Right renal pelvis (tissue), 4 donors: ENCODE measurements at regions not wholly inside any gene's neighbourhood (a gene's known extent, or its start where the extent isn't known, plus 50 kb on each side); places are given as distances from the start of the nearest gene placed in this dataset.
A peak's percentile ranks its signal among the peaks of the same experiment; 100 is the strongest.

ENCODE experiments used
- DNase-seq, 4 donors: peaks; one replicate each; pipeline ENCODE4 v3.0.0-alpha.2; 2013; ENCODE audit warnings: low read depth in 4 of 4, low spot score in 3 of 4, missing footprints in 1 of 4

DNA sequence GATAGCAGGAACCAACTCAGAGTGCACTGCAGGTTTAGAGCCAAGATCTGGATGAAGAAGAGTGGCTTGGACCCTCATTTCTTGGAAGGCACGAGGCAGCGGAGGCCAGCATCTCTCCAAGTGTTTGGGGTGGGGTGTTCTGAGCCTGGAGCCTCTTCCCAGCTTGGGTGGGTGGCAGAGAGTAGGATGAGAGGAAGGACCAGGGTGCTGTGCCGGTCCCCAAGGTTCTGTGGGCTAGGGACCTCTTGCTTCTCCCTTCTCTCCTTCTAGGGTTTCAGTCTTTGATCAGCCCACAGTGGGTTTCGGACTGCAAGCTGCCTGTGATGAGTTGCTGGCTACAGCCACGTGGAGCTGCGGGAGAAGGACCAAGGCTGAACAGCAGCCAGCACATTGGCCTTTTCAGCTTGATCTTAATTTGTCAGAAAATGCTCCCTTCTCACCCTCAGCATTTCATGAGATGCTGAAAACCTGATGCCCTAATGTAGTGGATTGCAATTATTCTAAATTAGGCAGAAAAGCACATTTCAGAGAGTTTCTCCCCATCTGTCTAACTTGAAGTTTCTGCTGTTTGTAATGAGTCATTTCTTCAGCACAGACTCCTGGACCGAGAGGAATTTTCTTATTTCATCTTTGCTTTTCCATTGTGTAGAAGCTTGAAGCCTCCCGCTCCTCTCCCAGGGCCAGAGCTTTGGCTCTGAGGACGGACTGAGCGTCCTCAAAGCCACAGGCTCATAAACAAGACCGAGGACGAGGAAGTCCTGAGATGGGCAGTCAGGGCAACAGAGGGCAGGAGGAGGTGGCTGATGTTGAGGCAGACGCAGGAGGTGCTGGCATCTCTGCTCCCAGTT lies 99.1 kb upstream of the HDAC4 start:
- DNase-seq = no peak

DNA sequence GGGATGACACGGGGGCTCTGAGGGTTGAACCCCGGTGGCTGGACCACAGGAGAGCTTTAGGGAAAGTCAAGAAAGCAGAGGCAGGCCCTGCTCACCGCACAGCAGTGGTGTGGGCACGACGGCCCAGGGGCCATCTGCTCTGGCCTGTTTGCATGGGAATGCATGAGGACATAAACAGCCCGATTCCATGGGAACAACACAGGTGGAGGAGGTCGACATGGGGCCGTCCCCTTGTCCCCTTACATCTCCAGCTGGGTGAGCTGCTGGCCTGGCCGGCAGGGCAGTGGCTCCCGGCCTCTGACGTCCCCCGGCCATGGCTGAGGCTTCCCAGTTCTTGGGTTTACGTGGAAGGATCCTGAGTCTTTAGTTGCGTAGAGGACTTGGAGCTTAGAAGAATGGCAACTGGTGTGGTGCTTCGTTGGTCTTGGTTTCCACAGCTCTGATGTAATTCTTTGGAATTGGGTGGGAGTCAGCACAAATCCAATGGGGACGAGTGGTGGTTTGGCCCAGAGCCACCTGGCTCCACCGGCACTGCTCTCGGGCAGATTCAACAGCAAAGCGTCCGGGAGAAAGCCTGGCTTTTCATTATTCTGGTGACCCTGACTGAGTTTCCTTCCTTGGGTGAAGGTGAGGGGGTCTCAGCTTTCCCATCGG lies 98.3 kb upstream of the HDAC4 start:
- DNase-seq = no peak

DNA sequence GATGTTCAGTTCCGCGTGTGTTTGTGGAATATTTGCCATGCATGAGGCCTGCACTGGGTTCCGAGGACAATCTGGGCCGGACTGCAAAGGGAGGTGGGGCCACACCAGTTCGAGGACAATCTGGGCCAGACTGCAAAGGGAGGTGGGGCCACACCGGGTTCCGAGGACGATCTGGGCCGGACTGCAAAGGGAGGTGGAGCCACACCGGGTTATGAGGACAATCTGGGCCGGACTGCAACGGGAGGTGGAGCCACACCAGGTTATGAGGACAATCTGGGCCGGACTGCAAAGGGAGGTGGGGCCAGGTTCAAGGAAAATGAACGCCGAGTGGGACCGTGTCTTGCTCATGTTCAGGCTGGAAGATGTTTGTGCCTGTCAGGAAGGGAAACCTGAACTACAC lies 97.8 kb upstream of the HDAC4 start:
- DNase-seq = no peak

DNA sequence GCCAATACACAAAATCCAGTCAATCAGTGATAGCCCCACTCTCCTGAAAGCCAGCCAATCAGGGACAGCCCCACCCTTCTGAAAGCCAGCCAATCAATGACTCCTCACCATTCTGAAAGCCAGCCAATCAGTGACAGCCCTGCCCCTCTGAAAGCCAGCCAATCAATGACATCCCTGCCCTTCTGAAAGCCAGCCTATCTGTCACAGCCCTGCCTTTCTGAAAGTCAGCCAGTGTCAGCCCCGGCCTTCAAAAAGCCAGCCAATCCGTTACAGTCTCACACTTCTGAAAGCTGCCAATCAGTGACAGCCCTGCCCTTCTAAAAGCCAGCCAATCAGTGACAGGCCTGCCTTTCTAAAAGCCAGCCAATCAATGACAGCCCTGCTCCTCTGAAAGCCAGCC lies 95.9 kb upstream of the HDAC4 start:
- DNase-seq = no peak

DNA sequence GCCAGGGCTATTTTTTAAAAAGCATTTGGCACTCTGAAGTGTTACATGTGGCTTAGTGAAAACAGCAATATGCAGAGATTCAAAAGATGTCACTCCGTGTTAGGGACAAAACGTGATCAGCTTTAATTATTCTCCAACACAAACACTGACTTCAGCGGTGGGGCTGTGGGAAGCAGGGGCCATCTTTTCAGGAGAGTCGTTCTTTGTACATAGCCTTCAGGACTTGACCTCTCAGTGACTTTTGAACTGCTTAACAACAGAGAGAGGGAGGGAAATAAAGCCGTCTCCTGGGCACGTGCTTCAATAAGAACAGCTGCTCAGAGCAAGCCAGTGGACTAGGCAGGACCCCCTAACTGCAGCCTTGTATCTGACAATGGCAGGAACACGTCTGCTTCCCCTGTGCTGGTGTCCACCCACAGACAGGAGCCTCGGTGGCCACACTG lies 95.0 kb upstream of the HDAC4 start:
- peak in 3 of 4 donors; percentile 21 to 23 (median 22) for DNase-seq

DNA sequence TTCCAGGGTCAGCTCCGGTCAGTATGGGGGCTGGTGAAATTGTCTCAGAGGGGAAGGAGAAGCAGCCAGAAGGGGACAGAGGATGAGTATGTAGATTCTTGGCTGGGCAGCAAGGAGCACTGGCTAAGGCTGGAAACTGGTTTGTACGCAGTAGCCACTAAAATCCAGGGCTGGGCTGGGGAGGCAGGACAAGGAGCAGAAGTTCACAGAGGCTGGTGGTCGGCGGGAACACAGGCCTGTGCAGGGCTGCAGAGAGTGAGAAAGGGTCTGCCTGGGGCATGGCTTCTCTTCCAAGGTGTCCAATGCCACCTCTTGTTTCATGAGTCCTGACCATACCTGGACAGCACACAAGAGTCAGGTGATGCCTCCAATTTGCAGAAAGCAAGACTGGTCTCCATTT lies 94.4 kb upstream of the HDAC4 start:
- DNase-seq = no peak

DNA sequence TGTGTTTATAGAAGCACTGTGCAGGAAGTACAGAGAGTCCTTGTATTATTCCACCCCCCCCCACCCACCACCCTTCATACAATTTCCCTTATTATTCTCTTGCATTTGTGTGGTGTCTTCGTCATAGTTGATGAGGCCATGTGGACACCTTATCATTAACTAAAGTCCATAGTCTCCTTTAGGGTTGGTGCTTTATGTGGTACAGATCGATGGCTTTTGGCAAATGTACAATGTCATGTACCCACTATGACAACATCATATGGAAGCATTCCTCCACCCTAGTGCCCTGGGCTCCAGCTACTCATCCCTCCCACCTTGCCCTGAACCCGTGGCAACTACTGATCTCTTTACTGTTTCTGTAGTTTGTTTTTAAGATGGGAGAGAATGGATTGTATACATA lies 93.8 kb upstream of the HDAC4 start:
- no peak for DNase-seq

DNA sequence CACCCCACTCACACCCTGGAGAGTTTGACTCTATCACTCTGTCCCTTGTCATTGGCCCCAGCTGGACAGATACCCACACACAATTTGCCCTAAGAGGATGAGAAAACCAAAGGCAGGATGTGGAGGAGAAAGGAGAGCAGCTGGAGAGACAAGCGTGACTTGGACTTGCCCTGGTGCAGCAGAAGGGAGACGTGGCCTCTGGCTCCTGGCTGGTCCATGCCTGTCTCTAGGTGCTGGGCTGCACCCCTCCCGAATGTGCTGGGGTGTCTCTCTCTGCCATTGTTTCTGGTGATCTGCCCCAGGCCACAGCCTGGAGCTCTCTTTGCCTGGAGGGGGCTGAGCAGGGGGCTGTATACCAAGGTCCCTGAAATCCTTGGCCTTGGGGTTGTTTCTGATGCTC lies 88.7 kb upstream of the HDAC4 start:
- no peak for DNase-seq

DNA sequence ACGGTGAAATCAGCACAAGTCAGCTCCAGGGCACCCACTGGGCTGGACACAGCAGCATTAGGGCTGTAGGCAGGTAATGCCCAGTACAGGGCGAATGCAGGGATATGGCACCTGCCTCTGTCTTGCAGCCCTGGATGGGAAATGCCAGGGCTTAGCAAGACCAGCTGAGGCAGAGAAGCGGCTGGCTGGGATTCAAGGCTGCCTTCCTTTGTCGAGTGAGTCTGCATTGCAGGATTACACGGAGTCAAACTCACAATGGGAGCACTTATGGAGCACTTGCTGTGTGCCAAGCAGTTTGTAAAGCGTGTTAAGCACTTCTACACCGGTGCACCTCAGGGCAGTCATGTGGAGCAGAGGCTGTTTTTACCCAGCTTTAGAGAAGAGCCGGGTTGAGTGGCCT lies 87.3 kb upstream of the HDAC4 start:
- DNase-seq = no peak

DNA sequence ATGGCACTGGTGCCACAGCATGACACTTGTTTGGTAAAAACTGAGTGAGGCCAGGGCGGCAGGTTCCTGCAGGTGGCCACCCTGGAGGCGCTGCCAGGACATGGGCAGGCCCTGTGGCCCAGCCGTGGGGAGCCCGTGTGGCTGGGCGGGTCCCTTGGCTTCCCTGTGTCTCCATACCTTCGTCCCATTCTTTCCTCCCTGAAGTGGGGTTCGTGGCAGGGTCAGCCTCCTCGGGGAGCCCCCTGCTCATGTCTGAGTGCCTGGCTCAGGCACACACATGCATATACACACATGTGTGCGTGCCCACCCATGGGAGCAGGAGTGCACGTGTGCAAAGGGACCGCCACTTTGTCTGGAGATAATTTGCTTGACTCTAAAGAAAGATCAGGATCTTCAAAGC lies 86.5 kb upstream of the HDAC4 start:
- no peak for DNase-seq

DNA sequence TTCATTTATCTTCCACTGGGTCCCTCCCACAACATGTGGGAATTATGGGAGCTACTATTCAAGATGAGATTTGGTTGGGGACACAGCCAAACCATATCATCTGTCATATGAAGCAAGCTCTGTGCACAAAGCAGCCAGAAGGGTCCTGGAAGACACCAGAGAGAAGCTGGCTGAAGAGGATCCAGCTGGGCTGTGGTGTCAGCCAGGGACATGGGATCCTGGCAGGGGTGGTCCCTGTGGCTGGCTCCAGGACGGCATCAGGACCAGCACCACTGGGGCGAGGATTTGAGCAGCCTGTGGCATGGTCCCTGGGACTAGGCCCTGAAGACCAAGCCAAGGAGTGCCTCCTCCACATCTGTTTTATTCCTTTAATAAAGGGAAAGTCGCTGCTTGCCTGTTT lies 84.8 kb upstream of the HDAC4 start:
- DNase-seq = no peak

DNA sequence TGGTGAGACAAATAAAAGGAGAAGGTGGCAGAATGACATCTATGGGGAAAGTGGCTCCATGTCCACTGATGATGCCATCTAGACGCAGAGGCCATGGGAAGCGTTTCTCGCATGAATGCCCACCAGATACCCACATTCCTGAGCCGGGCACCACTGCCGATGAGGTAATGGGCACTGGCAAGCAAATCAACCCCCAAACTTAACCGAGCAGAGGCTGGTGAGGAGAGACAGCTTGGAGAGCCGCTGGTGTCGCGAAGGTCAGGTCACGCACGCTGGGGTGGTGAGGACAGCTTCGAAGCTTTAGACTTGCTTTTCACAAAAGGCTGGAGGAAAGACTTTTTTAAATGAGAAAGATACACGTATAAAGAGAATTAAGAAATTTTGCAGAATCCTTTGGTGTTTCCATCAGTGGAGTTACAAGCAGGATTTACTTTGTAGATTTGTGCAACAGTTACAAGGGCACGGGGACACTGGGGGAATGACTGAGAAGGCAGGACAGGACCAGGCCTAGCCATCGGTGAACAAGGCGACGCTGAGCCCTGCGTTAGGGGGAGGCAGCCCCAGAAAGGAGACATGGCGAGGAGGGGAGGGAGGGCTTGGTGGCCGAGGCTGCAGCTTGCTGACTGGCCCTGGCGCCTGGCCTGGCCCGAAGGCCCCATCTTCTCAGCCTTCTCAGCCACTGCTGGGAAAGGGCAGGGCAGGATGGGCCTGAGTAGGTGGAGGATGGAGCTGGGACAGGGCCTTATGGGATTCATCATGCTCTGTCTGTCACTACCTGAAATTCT lies 83.9 kb upstream of the HDAC4 start:
- DNase-seq = no peak

DNA sequence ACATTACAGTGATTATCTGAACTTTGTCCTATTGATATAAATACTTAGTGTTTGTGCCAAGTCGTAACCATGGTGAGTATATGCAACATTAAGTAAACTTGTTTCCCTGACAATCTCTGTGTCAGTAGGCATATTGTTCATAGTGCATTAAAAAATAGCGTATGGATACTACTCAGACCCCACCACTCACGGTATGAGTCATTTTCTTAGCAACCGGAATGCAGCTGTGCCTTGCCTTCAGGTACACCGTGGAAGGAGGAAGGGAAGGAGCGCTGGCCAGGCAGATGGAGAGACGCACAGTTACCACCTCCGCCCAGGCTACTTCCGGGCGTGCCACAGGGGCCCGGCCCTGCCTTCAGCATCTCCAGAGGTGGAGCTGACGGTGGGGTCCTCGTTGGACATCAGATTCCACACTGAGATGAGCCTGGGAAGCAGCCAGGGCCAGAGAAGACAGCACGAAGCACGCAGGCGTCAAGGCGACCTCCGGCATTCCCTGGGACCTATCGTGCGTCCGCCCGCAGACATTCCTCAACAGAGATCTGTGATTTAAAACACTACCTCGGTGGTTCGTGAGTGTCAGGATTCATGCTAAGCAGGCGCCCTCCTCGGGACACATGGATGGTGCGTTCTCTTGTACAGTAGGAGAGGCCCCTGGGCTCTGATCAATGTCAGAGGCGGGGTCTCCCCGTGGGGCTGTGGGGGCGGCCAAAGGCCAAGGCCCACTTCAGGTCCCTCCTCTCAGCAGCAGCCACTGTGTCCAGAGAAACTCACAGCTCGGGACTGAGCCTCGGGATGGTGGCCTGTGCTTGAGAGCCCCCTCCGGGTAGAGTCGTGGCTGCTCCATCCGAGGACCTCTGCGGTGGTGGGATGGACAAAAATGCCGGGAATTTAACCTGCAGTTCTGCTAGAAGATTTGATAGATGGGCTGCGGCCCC lies 82.2 kb upstream of the HDAC4 start:
- DNase-seq = peak in 1 of 4 donors; percentile 24

DNA sequence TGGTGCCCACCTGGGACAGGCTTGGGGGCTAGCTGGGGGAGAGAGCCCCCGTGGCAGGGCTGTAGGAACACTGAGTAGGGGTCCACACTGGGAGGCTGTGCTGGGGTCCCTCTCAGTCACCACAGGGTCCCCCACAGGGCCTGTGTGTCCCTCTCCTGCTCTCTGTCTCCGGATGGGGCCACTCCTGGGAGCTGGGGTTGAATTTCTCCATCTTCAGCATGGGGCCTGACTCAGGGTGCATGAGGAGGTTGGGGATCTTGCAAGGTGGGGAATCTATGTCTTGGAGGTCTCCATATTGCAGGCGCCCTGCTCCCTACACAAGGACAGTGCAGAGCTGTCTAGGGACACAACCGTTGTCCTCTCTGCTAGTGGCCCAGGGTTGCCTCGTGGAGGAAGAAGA lies 78.7 kb upstream of the HDAC4 start:
- no peak for DNase-seq

DNA sequence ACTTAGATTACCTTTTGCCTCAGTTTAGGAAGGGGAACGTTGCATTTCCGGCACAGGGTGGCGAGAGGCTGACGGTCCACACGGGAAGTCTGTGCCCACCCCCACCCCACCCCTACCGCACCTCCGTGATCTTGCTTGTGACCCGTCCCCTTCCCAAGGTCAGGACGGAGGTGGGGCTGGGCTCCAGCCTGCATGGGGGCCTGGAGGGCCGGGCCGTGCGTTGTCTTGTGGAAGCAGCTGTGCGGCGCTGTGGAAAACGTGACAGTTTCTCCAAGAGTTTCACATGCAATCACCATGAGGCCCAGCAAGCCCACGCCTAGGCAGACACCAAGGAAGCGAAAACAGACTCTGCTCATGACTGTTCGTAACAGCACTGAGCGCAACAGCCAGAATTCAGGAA lies 76.8 kb upstream of the HDAC4 start:
- no peak for DNase-seq

DNA sequence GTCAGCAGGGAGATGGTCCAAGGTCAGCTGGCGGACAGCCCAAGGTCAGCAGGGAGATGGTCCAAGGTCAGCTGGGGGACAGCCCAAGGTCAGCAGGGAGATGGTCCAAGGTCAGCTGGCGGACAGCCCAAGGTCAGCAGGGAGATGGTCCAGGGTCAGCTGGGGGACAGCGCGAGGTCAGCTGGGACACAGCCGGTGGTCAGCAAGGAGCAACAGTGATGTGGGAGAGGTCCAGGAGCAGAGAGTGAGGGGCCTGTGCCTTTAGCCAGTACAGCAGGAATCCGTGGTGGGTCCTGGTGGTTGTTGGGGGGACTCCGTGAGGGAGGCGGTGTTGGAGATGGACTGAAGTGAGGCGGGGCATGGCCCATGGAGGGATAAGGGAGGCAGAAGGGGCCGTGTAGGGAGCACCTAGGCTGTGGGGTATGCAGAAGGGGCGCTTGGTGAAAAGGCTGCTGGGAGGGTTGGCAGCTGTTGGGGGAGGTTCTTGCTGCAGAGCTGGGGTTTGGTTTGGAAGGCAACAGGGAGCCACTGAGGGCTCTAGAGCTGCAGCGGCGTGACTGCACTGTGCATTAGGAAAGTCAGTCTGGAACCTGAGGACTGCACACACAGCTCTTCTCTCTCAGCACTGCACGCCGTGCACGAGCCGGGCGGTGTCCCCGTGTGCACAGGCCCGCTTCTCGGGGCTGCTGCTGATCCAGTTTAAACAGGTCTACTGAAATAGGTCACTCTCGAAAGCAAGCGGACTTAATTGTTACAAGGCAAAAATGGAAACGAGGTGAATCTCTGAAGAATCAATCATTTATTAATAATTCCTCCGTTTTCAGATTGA lies 76.2 kb upstream of the HDAC4 start:
- no peak for DNase-seq

DNA sequence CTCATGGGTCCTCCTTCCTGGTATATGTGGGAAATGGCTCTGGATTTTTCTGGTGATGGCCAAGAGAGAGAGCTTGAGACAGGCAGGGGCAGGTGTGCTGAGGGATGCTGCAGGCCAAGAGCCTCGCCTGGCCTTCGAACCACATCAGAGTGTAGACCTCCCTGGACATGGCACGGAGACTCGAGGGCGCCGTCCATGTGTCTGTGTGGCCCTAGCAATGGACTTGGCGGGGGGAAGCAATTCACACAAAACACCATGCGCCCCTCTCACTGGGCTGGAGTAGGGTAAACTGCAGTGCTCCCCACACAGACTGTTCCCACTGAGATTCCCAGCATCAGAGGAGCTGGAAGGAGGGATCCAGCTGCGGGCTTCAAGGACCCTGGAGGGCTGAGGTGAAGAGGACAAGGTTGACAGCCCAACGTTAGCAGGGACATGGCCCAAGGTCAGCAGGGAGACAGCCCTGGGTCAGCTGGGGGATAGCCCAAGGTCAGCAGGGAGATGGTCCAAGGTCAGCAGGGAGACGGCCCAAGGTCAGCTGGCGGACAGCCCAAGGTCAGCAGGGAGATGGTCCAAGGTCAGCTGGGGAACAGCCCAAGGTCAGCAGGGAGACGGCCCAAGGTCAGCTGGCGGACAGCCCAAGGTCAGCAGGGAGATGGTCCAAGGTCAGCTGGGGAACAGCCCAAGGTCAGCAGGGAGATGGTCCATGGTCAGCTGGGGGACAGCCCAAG lies 75.4 kb upstream of the HDAC4 start:
- DNase-seq = no peak

DNA sequence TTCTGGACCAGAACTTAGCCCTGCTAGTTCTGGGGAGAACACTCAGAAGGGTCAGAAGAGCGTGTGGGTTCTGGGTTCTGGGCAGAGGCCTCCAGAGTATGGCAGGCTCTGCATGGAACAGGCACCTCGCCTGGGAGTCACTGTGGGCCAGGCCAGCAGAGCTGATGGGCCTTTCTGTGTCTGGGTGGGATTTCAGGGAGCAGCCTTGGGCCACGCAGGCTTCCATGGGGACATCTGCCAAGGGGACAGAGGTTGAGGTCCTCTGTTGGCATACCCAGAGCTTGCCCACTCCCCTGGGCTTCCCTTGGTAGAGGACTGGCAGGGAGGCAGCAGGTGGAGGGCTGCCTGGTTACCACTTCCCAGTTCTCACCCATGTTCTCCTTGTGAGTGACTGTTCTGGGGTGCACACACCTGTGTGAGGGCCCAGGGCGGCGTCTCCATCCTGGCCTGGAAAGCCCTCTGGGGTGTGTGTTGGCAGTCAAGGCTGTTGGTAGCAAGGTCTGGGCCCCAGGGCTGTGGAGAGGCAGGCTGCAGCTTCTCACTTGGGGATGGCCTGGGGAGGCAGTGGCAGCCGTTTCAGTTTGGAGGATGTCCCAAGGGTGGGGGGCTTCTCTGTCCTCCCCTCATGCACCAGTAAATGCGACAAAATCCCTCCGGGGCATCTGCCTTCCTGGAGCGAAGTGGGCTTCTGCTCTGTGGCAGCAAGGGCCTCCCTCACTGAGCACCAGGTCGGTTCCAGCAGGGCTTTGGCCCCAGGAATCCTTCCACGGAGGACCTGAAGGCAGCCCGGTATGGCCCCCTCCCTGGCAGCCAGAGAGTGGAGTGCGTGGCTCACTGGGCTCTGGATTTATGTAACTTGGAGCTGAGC lies 74.6 kb upstream of the HDAC4 start:
- DNase-seq = no peak
